Aorta (tissue), 5 donors: ENCODE measurements at regions not wholly inside any gene's neighbourhood (a gene's known extent, or its start where the extent isn't known, plus 50 kb on each side); places are given as distances from the start of the nearest gene placed in this dataset.

Experiments used
- ATAC-seq: fragments of 200-7000 bp; cut with Tn5 transposase; one replicate; pipeline ENCODE4 v1.9.1; 2022; ENCODE audit warnings: moderate library complexity; ENCODE audit not compliant: low FRiP score
- DNase-seq, 2 donors: peaks; one replicate each; pipeline ENCODE4 v3.0.0-alpha.2; 2020
- H3K27ac ChIP-seq, 2 donors: one replicate each; pipeline ENCODE4 v1.5.1; 2013; ENCODE audit warnings: low read length in 2 of 2, mild to moderate bottlenecking in 2 of 2, moderate library complexity in 2 of 2, control low read depth in 1 of 2, inconsistent platforms in 1 of 2, low read depth in 1 of 2
- H3K27me3 ChIP-seq, 2 donors: one replicate each; pipeline ENCODE4 v1.6.1; 2013; ENCODE audit warnings: control low read depth in 1 of 2, low read length in 1 of 2, mild to moderate bottlenecking in 1 of 2, moderate library complexity in 1 of 2; ENCODE audit not compliant: insufficient read depth in 2 of 2, control insufficient read depth in 1 of 2
- H3K36me3 ChIP-seq, 2 donors: one replicate each; pipeline ENCODE4 v1.6.1; 2013; ENCODE audit warnings: control low read depth in 1 of 2, low read length in 1 of 2, mild to moderate bottlenecking in 1 of 2; ENCODE audit not compliant: insufficient read depth in 2 of 2, control insufficient read depth in 1 of 2
- H3K4me1 ChIP-seq, 2 donors: one replicate each; pipeline ENCODE4 v1.6.1; 2013; ENCODE audit warnings: low read length in 2 of 2, control low read depth in 1 of 2, mild to moderate bottlenecking in 1 of 2, moderate library complexity in 1 of 2; ENCODE audit not compliant: insufficient read depth in 2 of 2, control insufficient read depth in 1 of 2
- H3K4me3 ChIP-seq, 2 donors: one replicate each; pipeline ENCODE4 v1.5.1; 2013; ENCODE audit warnings: low read length in 2 of 2, control low read depth in 1 of 2, mild to moderate bottlenecking in 1 of 2
- H3K9me3 ChIP-seq: one replicate; pipeline ENCODE4 v1.6.1; 2013; ENCODE audit warnings: mild to moderate bottlenecking, low read length; ENCODE audit not compliant: control insufficient read depth
- WGBS, 2 donors: extraction: QIAGEN DNeasy Blood & Tissue Kit; methylation state at CpG; one replicate each; pipeline ENCODE4 v1.1.7; 2013; 5-methylcytosine and 5-hydroxymethylcytosine counted together
- intact Hi-C, 2 donors: fragments of 100-400 bp; cut with DNase I; formaldehyde crosslinking; loops; one replicate each; pipeline versions ENCODE4 v1.14.2 to v1.15.0; 2022
- donor health status: healthy with polysubstance abuse.
- donor health status: Bipolar disorder and iron deficiency.
- donor health status: DM: no; HTN: no; CAD: no.
- donor health status: DM: no; HTN: no; CAD: no.
- donor health status: DM: yes; HTN: yes; CAD: no.

GRCh38 chr2:204024503-204024902 is 87.9 kb downstream of the ICOS start:
- intact Hi-C loops: loop anchor here (2.0 to 10.0 kb wide), 5 partner anchors 60 to 670 kb away; no protein-coding TSS in a partner anchor
- no peak overlapping the region for H3K4me3 ChIP-seq
- no peaks in the 10 kb centered on the region for H3K36me3 ChIP-seq
- no peaks in the 10 kb centered on the region for H3K9me3 ChIP-seq
- ATAC-seq (no peak), DNase-seq (no peak)
- H3K27me3 ChIP-seq: no peaks in the 10 kb centered on the region
- 2 to 5% methylated on average over 1 of the region's 1 CpG for WGBS, 2 donors
- H3K27ac ChIP-seq: peak overlapping the region in 1 of 2 donors; percentile 43
- peaks cover 0 to 3% of the 10 kb centered on the region in 2 donors for H3K4me1 ChIP-seq

GRCh38 chr2:204024906-204025475 is 88.4 kb downstream of the ICOS start:
- no peaks in the 10 kb centered on the region for H3K9me3 ChIP-seq
- intact Hi-C loops: loop anchor here (2.0 to 10.0 kb wide), 5 partner anchors 60 to 670 kb away; no protein-coding TSS in a partner anchor
- no peaks in the 10 kb centered on the region for H3K36me3 ChIP-seq
- peaks cover 0 to 3% of the 10 kb centered on the region in 2 donors for H3K4me1 ChIP-seq
- no peaks in the 10 kb centered on the region for H3K27me3 ChIP-seq
- DNase-seq (no peak), ATAC-seq (no peak)
- WGBS, 2 donors: 9 to 14% methylated on average over 6 of the region's 6 CpGs
- H3K4me3 ChIP-seq: peak overlapping the region in 1 of 2 donors; percentile 10
- H3K27ac ChIP-seq: peak overlapping the region in 1 of 2 donors; percentile 76

GRCh38 chr2:204026294-204026693 is 89.7 kb downstream of the ICOS start:
- Histone ChIP-seq H3K4me3 (no peak overlapping the region), H3K36me3 (no peaks in the 10 kb centered on the region), H3K4me1 (peaks cover 2 to 3% of the 10 kb centered on the region in 2 donors), H3K27ac (peak overlapping the region in 1 of 2 donors; percentile 57), H3K27me3 (no peaks in the 10 kb centered on the region), H3K9me3 (no peaks in the 10 kb centered on the region)
- WGBS, 2 donors: 89 to 91% methylated on average over 3 of the region's 3 CpGs
- ATAC-seq (no peak), DNase-seq (no peak)
- intact Hi-C loops: loop anchor here (10.0 kb wide), 3 partner anchors 61 to 669 kb away; no protein-coding TSS in a partner anchor

- no peaks in the 10 kb centered on the region for H3K36me3 ChIP-seq
- ATAC-seq (no peak), DNase-seq (no peak)
- H3K9me3 ChIP-seq: no peaks in the 10 kb centered on the region
- H3K27me3 ChIP-seq: no peaks in the 10 kb centered on the region
- intact Hi-C loops: loop anchor here (10.0 kb wide), 3 partner anchors 62 to 668 kb away; no protein-coding TSS in a partner anchor
- H3K27ac ChIP-seq: no peak overlapping the region
- H3K4me3 ChIP-seq: no peak overlapping the region
- WGBS, 2 donors: 83 to 84% methylated on average over 3 of the region's 3 CpGs
- peaks cover 2 to 3% of the 10 kb centered on the region in 2 donors for H3K4me1 ChIP-seq
Observed at GRCh38 chr2:204027091-204027490, 90.5 kb downstream of the ICOS start.

GRCh38 chr2:204030322-204030721 is 93.8 kb downstream of the ICOS start:
- Histone ChIP-seq H3K36me3 (no peaks in the 10 kb centered on the region), H3K27me3 (no peaks in the 10 kb centered on the region), H3K9me3 (no peaks in the 10 kb centered on the region), H3K27ac (no peak overlapping the region), H3K4me1 (peaks cover 0 to 2% of the 10 kb centered on the region in 2 donors), H3K4me3 (no peak overlapping the region)
- intact Hi-C loops: no loop called here
- DNase-seq: no peak
- peak; percentile 83 for ATAC-seq
- 2 to 9% methylated on average over 2 of the region's 2 CpGs for WGBS, 2 donors

- intact Hi-C loops: no loop called here
Observed at GRCh38 chr2:204031056-204031455, 94.5 kb downstream of the ICOS start.

GRCh38 chr2:204032301-204032700 is 95.7 kb downstream of the ICOS start:
- Histone ChIP-seq H3K27ac (no peak overlapping the region), H3K4me1 (peaks cover 0 to 2% of the 10 kb centered on the region in 2 donors), H3K9me3 (no peaks in the 10 kb centered on the region), H3K4me3 (no peak overlapping the region), H3K27me3 (no peaks in the 10 kb centered on the region), H3K36me3 (no peaks in the 10 kb centered on the region)
- WGBS, 2 donors: 51 to 60% methylated on average over 1 of the region's 1 CpG
- DNase-seq (no peak), ATAC-seq (no peak)
- intact Hi-C loops: no loop called here

More at GRCh38 chr2:204031056-204031455, 94.5 kb downstream of the ICOS start:
- Histone ChIP-seq H3K9me3 (no peaks in the 10 kb centered on the region), H3K27ac (no peak overlapping the region), H3K36me3 (no peaks in the 10 kb centered on the region), H3K4me3 (no peak overlapping the region), H3K4me1 (peaks cover 0 to 2% of the 10 kb centered on the region in 2 donors), H3K27me3 (no peaks in the 10 kb centered on the region)
- ATAC-seq (no peak), DNase-seq (no peak)
- 11 to 14% methylated on average over 4 of the region's 4 CpGs for WGBS, 2 donors

DNA sequence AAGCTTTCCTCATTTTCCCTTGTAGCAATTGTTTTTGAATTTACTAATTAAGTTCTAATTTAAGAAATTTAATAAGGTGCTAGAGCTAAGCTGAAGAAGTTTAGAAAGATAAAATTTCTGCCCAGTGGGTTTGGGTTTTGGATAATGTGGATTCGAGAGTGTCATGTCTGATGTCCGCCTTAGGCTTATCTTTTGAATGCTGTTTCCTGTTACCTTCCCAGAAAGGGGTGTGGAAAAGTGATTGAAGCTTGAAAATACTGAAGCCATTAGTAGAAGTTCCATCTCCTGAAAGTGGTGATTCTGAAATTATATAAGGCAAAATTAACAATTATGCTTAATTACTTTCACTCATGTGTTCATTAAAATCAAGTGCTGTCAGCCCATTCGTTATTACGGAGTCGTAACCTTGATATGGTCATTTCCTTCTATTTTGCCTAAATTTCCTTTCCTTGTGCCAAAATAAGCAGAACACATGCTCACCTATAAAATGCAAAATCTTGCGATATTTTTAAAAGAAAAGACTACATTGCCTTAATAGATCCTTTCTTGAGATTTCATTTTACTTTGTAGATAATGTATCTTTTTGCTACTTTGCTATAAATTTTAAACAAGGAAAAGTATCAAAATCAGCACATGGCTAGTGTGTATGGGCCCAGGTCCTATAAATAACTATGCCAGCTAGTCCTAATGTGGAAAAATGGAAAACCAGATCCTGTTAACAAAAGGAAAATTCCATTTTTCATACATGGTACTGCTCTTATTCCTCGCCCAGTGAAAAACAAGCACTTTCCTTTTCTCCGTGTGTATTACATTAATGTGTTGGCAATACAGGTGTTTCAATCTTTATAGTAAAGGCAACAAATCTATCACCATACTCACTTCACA is 97.3 kb downstream of the ICOS start:
- H3K36me3 ChIP-seq: no peaks in the 10 kb centered on the region
- no peak for DNase-seq
- no peak overlapping the region for H3K27ac ChIP-seq
- no peak overlapping the region for H3K4me3 ChIP-seq
- peaks cover 0 to 2% of the 10 kb centered on the region in 2 donors for H3K4me1 ChIP-seq
- intact Hi-C loops: no loop called here
- no peaks in the 10 kb centered on the region for H3K9me3 ChIP-seq
- H3K27me3 ChIP-seq: no peaks in the 10 kb centered on the region
- ATAC-seq: no peak
- 86 to 88% methylated on average over 8 of the region's 8 CpGs for WGBS, 2 donors
